Spleen (tissue), 7 donors: ENCODE measurements at regions not wholly inside any gene's neighbourhood (a gene's known extent, or its start where the extent isn't known, plus 50 kb on each side); places are given as distances from the start of the nearest gene placed in this dataset.

Experiments used
- CTCF ChIP-seq, 11 experiments: fragments of 200-600 bp in 7 of 11; fragments of 450-650 bp in 4 of 11; sonication (generic) in 4 of 11; IDR thresholded peaks in 8 of 11; conservative IDR thresholded peaks in 3 of 11; 1 replicate in 7 of 11; 2 replicates in 4 of 11; pipeline versions ENCODE4 v1.4.0 to v1.8.0; 2016 to 2021; ENCODE audit warnings: antibody characterized with exemption in 11 of 11, inconsistent platforms in 4 of 11, mild to moderate bottlenecking in 1 of 11
- POLR2AphosphoS5 ChIP-seq, 3 donors: sonication (generic); formaldehyde crosslinking; IDR thresholded peaks; one replicate each; pipeline ENCODE4 v1.5.1; 2017; ENCODE audit warnings: antibody characterized with exemption in 3 of 3
- donor health status: DM: no; HTN: no; CAD: no; lungs with moderate emphysema.
- donor health status: DM: no; HTN: no; CAD: no.
- donor health status: DM: no; HTN: no; CAD: no.

GRCh38 chr18:1777843-1778242 is 793.5 kb downstream of the METTL4 start:
- TF ChIP-seq POLR2AphosphoS5 (IDR thresholded peaks at IDR 0.05), result no peak
- TF ChIP-seq CTCF (IDR thresholded peaks at IDR 0.05 in 8 of 11, conservative IDR thresholded peaks at IDR 0.05 in 3 of 11), result no peak
